T-cell (primary cell): ENCODE measurements at regions not wholly inside any gene's neighbourhood (a gene's known extent, or its start where the extent isn't known, plus 50 kb on each side); places are given as distances from the start of the nearest gene placed in this dataset.

Experiments
- ATAC-seq, 4 experiments: fragments of 200-7000 bp in 3 of 4; fragments of 150-1000 bp in 1 of 4; cut with Tn5 transposase; replicated peaks in 1 of 4; 1 replicate in 3 of 4; 2 replicates in 1 of 4; pipeline ENCODE4 v1.10.0; 2021; ENCODE audit warnings: moderate library complexity in 3 of 4, mild to moderate bottlenecking in 2 of 4, moderate number of reproducible peaks in 1 of 4
- CTCF ChIA-PET, 2 donors: fragments of 300-600 bp; sonication (Branson Sonifier 250); formaldehyde crosslinking; loops; one replicate each; lab custom pipeline; 2022; ENCODE audit warnings: antibody characterized with exemption in 2 of 2; lab: Charles Lee
- POLR2A ChIA-PET, 2 donors: fragments of 300-600 bp; sonication (Branson Sonifier 250); formaldehyde crosslinking; loops; one replicate each; lab custom pipeline; 2022; ENCODE audit warnings: antibody characterized with exemption in 2 of 2; lab: Charles Lee
- DNase-seq, 35 experiments: peaks; one replicate each; pipeline versions ENCODE4 v3.0.0 to v3.0.0-alpha.2; 2013 to 2023
- H3K27ac ChIP-seq: one replicate; pipeline ENCODE4 v1.5.1; 2013; ENCODE audit warnings: low read length
- H3K27me3 ChIP-seq, 2 experiments: replicated peaks in 1 of 2; 1 replicate in 1 of 2; 2 replicates in 1 of 2; pipeline versions ENCODE4 v1.6.1 to v1.7.0; 2013; ENCODE audit warnings: low read length in 1 of 2, mixed read lengths in 1 of 2; ENCODE audit not compliant: control insufficient read depth in 2 of 2, insufficient read depth in 2 of 2; ENCODE audit errors: extremely low read depth in 1 of 2
- H3K36me3 ChIP-seq, 2 donors: 1 replicate in 1 of 2; 2 replicates in 1 of 2; pipeline versions ENCODE4 v1.6.1 to v1.7.0; 2013; ENCODE audit warnings: low read length in 1 of 2; ENCODE audit not compliant: control insufficient read depth in 2 of 2, insufficient read depth in 1 of 2; ENCODE audit errors: extremely low read depth in 1 of 2
- H3K4me1 ChIP-seq, 2 experiments: 1 replicate in 1 of 2; 2 replicates in 1 of 2; pipeline versions ENCODE4 v1.6.1 to v1.7.0; 2013; ENCODE audit warnings: low read length in 2 of 2, mixed read lengths in 1 of 2; ENCODE audit not compliant: insufficient read depth in 2 of 2, control insufficient read depth in 1 of 2; ENCODE audit errors: extremely low read depth in 1 of 2
- H3K4me3 ChIP-seq, 2 donors: 1 replicate in 1 of 2; 2 replicates in 1 of 2; pipeline versions ENCODE4 v1.5.1 to v1.7.0; 2013; ENCODE audit warnings: mild to moderate bottlenecking in 2 of 2, low read length in 1 of 2, moderate library complexity in 1 of 2; ENCODE audit not compliant: control insufficient read depth in 1 of 2; ENCODE audit errors: extremely low read depth in 1 of 2
- H3K9me3 ChIP-seq: 2 replicates; pipeline ENCODE4 v1.7.0; 2013
- H3K27ac Mint-ChIP-seq, 2 donors: one replicate each; pipeline ENCODE4 v1.8.0; 2020 to 2021; ENCODE audit warnings: mild to moderate bottlenecking in 2 of 2, mixed read lengths in 2 of 2
- H3K27me3 Mint-ChIP-seq, 2 donors: one replicate each; pipeline ENCODE4 v1.8.0; 2021 to 2022; ENCODE audit warnings: mixed read lengths in 2 of 2
- H3K36me3 Mint-ChIP-seq: one replicate; pipeline ENCODE4 v1.8.0; 2021; ENCODE audit warnings: mixed read lengths
- H3K4me1 Mint-ChIP-seq, 3 donors: one replicate each; pipeline ENCODE4 v1.8.0; 2020 to 2022; ENCODE audit warnings: mixed read lengths in 3 of 3, mild to moderate bottlenecking in 1 of 3
- H3K4me3 Mint-ChIP-seq, 3 donors: one replicate each; pipeline ENCODE4 v1.8.0; 2020 to 2022; ENCODE audit warnings: mild to moderate bottlenecking in 3 of 3, mixed read lengths in 3 of 3, moderate library complexity in 3 of 3
- H3K9me3 Mint-ChIP-seq, 3 donors: one replicate each; pipeline ENCODE4 v1.8.0; 2020 to 2022; ENCODE audit warnings: mixed read lengths in 3 of 3
- WGBS: methylation state at CpG from one replicate; pipeline ENCODE4 v1.1.5; 2013; ENCODE audit warnings: missing lambda C conversion rate; ENCODE audit not compliant: insufficient coverage; 5-methylcytosine and 5-hydroxymethylcytosine counted together

- H3K9me3 Mint-ChIP-seq = peaks cover 8 to 16% (median 12%) of the 10 kb centered on the region in 3 donors
- no peak overlapping the region for H3K27ac Mint-ChIP-seq
- H3K36me3 ChIP-seq = no peaks in the 10 kb centered on the region
- no peak overlapping the region for H3K27ac ChIP-seq
- no peaks in the 10 kb centered on the region for H3K4me1 Mint-ChIP-seq
- H3K4me1 ChIP-seq = no peaks in the 10 kb centered on the region
- no peaks in the 10 kb centered on the region for H3K36me3 Mint-ChIP-seq
- H3K4me3 ChIP-seq = no peak overlapping the region
- H3K9me3 ChIP-seq = no peaks in the 10 kb centered on the region
- no peak overlapping the region for H3K4me3 Mint-ChIP-seq
- ATAC-seq (no peak), DNase-seq (no peak)
- WGBS = 44% methylated on average over 1 of the region's 9 CpGs
- ChIA-PET CTCF (no interaction called here), POLR2A (no interaction called here)
- no peaks in the 10 kb centered on the region for H3K27me3 ChIP-seq
- H3K27me3 Mint-ChIP-seq = no peaks in the 10 kb centered on the region
These were observed 783.2 kb upstream of the NEGR1 start for GRCh38 chr1:73065339-73066041.

- Histone ChIP-seq H3K27me3 (no peaks in the 10 kb centered on the region), H3K4me3 (no peak overlapping the region), H3K4me1 (no peaks in the 10 kb centered on the region), H3K36me3 (no peaks in the 10 kb centered on the region), H3K27ac (no peak overlapping the region), H3K9me3 (no peaks in the 10 kb centered on the region)
- H3K4me3 Mint-ChIP-seq = no peak overlapping the region
- no peaks in the 10 kb centered on the region for H3K27me3 Mint-ChIP-seq
- ChIA-PET POLR2A (no interaction called here), CTCF (no interaction called here)
- H3K36me3 Mint-ChIP-seq = no peaks in the 10 kb centered on the region
- WGBS = no CpG with 5 or more reads among the region's 1 CpG
- H3K4me1 Mint-ChIP-seq = no peaks in the 10 kb centered on the region
- ATAC-seq (no peak), DNase-seq (no peak)
- peaks cover 8 to 22% (median 13%) of the 10 kb centered on the region in 3 donors for H3K9me3 Mint-ChIP-seq
- no peak overlapping the region for H3K27ac Mint-ChIP-seq
These were observed 774.5 kb upstream of the NEGR1 start for GRCh38 chr1:73056826-73057225.

GRCh38 chr1:73044241-73045036 lies 762.1 kb upstream of the NEGR1 start:
- ChIA-PET POLR2A (no interaction called here), CTCF (no interaction called here)
- Mint-ChIP-seq H3K4me3 (no peak overlapping the region), H3K4me1 (no peaks in the 10 kb centered on the region), H3K36me3 (no peaks in the 10 kb centered on the region), H3K27me3 (no peaks in the 10 kb centered on the region), H3K27ac (no peak overlapping the region), H3K9me3 (peaks cover 3 to 9% (median 4%) of the 10 kb centered on the region in 3 donors)
- Histone ChIP-seq H3K4me3 (no peak overlapping the region), H3K9me3 (no peaks in the 10 kb centered on the region), H3K27me3 (no peaks in the 10 kb centered on the region), H3K4me1 (no peaks in the 10 kb centered on the region), H3K27ac (no peak overlapping the region), H3K36me3 (no peaks in the 10 kb centered on the region)
- WGBS = 89% methylated on average over 2 of the region's 4 CpGs
- no peak for ATAC-seq
- no peak for DNase-seq

GRCh38 chr1:73042403-73042802 lies 760.1 kb upstream of the NEGR1 start:
- WGBS = no CpG with 5 or more reads among the region's 1 CpG
- DNase-seq (no peak), ATAC-seq (no peak)
- CTCF ChIA-PET = no interaction called here
- POLR2A ChIA-PET = no interaction called here
- no peak overlapping the region for H3K27ac ChIP-seq
- Mint-ChIP-seq H3K36me3 (no peaks in the 10 kb centered on the region), H3K9me3 (peaks cover 3% of the 10 kb centered on the region in 3 donors), H3K27ac (no peak overlapping the region), H3K4me1 (no peaks in the 10 kb centered on the region), H3K4me3 (no peak overlapping the region), H3K27me3 (no peaks in the 10 kb centered on the region)
- no peaks in the 10 kb centered on the region for H3K27me3 ChIP-seq
- no peaks in the 10 kb centered on the region for H3K36me3 ChIP-seq
- H3K9me3 ChIP-seq = no peaks in the 10 kb centered on the region
- no peak overlapping the region for H3K4me3 ChIP-seq
- H3K4me1 ChIP-seq = no peaks in the 10 kb centered on the region

- Mint-ChIP-seq H3K27ac (no peak overlapping the region), H3K27me3 (no peaks in the 10 kb centered on the region), H3K9me3 (peaks cover 2 to 3% (median 3%) of the 10 kb centered on the region in 3 donors), H3K4me3 (no peak overlapping the region), H3K36me3 (no peaks in the 10 kb centered on the region), H3K4me1 (no peaks in the 10 kb centered on the region)
- no CpG with 5 or more reads among the region's 1 CpG for WGBS
- Histone ChIP-seq H3K4me1 (no peaks in the 10 kb centered on the region), H3K9me3 (no peaks in the 10 kb centered on the region), H3K27me3 (no peaks in the 10 kb centered on the region), H3K36me3 (no peaks in the 10 kb centered on the region), H3K4me3 (no peak overlapping the region), H3K27ac (no peak overlapping the region)
- ChIA-PET CTCF (no interaction called here), POLR2A (no interaction called here)
- ATAC-seq (no peak), DNase-seq (no peak)
These were observed 758.5 kb upstream of the NEGR1 start for GRCh38 chr1:73040811-73041210.

GRCh38 chr1:73034271-73034670 lies 751.9 kb upstream of the NEGR1 start:
- no peaks in the 10 kb centered on the region for H3K36me3 Mint-ChIP-seq
- 80% methylated on average over 1 of the region's 4 CpGs for WGBS
- H3K27ac Mint-ChIP-seq = no peak overlapping the region
- H3K9me3 Mint-ChIP-seq = peaks cover 4 to 13% (median 10%) of the 10 kb centered on the region in 3 donors
- DNase-seq (no peak), ATAC-seq (no peak)
- ChIA-PET POLR2A (no interaction called here), CTCF (no interaction called here)
- H3K4me3 ChIP-seq = no peak overlapping the region
- H3K36me3 ChIP-seq = no peaks in the 10 kb centered on the region
- H3K4me3 Mint-ChIP-seq = no peak overlapping the region
- no peaks in the 10 kb centered on the region for H3K4me1 ChIP-seq
- H3K4me1 Mint-ChIP-seq = no peaks in the 10 kb centered on the region
- H3K27me3 Mint-ChIP-seq = no peaks in the 10 kb centered on the region
- H3K27ac ChIP-seq = no peak overlapping the region
- H3K9me3 ChIP-seq = no peaks in the 10 kb centered on the region
- no peaks in the 10 kb centered on the region for H3K27me3 ChIP-seq
